Lower leg skin (tissue), 4 donors: ENCODE measurements at regions not wholly inside any gene's neighbourhood (a gene's known extent, or its start where the extent isn't known, plus 50 kb on each side); places are given as distances from the start of the nearest gene placed in this dataset.

Experiments
- DNase-seq, 2 donors: peaks; one replicate each; pipeline ENCODE4 v3.0.0-alpha.2; 2019; ENCODE audit warnings: low spot score in 2 of 2
- H3K4me3 ChIP-seq: fragments of 200-600 bp; sonication (generic); 2 replicates; pipeline ENCODE4 v1.5.1; 2017; ENCODE audit warnings: mild to moderate bottlenecking, low read depth; ENCODE audit not compliant: poor library complexity, severe bottlenecking
- CTCF ChIP-seq, 3 donors: fragments of 450-650 bp; IDR thresholded peaks; one replicate each; pipeline ENCODE4 v1.5.1; 2016; ENCODE audit warnings: antibody characterized with exemption in 3 of 3, mild to moderate bottlenecking in 3 of 3, moderate library complexity in 2 of 3
- POLR2A ChIP-seq, 2 donors: fragments of 450-650 bp; IDR thresholded peaks; one replicate each; pipeline ENCODE4 v1.6.1; 2016 to 2017; ENCODE audit warnings: antibody characterized with exemption in 2 of 2, mild to moderate bottlenecking in 1 of 2, moderate library complexity in 1 of 2
- WGBS, 2 donors: methylation state at CpG; one replicate each; pipeline ENCODE4 v1.1.5; 2018; 5-methylcytosine and 5-hydroxymethylcytosine counted together
- intact Hi-C: fragments of 100-400 bp; cut with DNase I; formaldehyde crosslinking; loops from one replicate; pipeline ENCODE4 v1.15.0; 2023; ENCODE audit warnings: low total_unique reads

GRCh38 chr12:127386723-127387122, 880.2 kb upstream of the TMEM132C start:
- TF ChIP-seq POLR2A (IDR thresholded peaks at IDR 0.05): no peak
- TF ChIP-seq CTCF (IDR thresholded peaks at IDR 0.05): no peak
- intact Hi-C loops: no loop called here
- DNase-seq: no peak
- WGBS, 2 donors: 85 to 86% methylated on average over 5 of the region's 5 CpGs
- H3K4me3 ChIP-seq: no peak overlapping the region

GRCh38 chr12:127388985-127389384, 878.0 kb upstream of the TMEM132C start:
- intact Hi-C loops: no loop called here
- TF ChIP-seq CTCF (IDR thresholded peaks at IDR 0.05) (no peak), POLR2A (IDR thresholded peaks at IDR 0.05) (no peak)

GRCh38 chr12:127389923-127390322, 877.0 kb upstream of the TMEM132C start:
- DNase-seq: no peak
- WGBS, 2 donors: 7 to 14% methylated on average over 2 of the region's 2 CpGs
- H3K4me3 ChIP-seq: no peak overlapping the region
- TF ChIP-seq CTCF (IDR thresholded peaks at IDR 0.05) (no peak), POLR2A (IDR thresholded peaks at IDR 0.05) (no peak)
- intact Hi-C loops: no loop called here

More at GRCh38 chr12:127388985-127389384, 878.0 kb upstream of the TMEM132C start:
- 69 to 77% methylated on average over 7 of the region's 7 CpGs for WGBS, 2 donors
- no peak for DNase-seq
- H3K4me3 ChIP-seq: no peak overlapping the region

GRCh38 chr12:127393465-127393864, 873.5 kb upstream of the TMEM132C start:
- TF ChIP-seq CTCF (IDR thresholded peaks at IDR 0.05): no peak
- no peak for TF ChIP-seq POLR2A (IDR thresholded peaks at IDR 0.05)
- 76 to 81% methylated on average over 4 of the region's 4 CpGs for WGBS, 2 donors
- H3K4me3 ChIP-seq: no peak overlapping the region
- intact Hi-C loops: no loop called here
- DNase-seq: no peak

GRCh38 chr12:127393896-127394295, 873.1 kb upstream of the TMEM132C start:
- intact Hi-C loops: no loop called here
- no peak for DNase-seq
- 44 to 57% methylated on average over 2 of the region's 2 CpGs for WGBS, 2 donors
- TF ChIP-seq CTCF (IDR thresholded peaks at IDR 0.05): no peak
- TF ChIP-seq POLR2A (IDR thresholded peaks at IDR 0.05): no peak
- no peak overlapping the region for H3K4me3 ChIP-seq

- no peak overlapping the region for H3K4me3 ChIP-seq
- TF ChIP-seq CTCF (IDR thresholded peaks at IDR 0.05) (no peak), POLR2A (IDR thresholded peaks at IDR 0.05) (no peak)
- 56 to 67% methylated on average over 5 of the region's 5 CpGs for WGBS, 2 donors
- no peak for DNase-seq
- intact Hi-C loops: no loop called here
Observed at GRCh38 chr12:127396734-127397133, 870.2 kb upstream of the TMEM132C start.
